Astrocyte (in vitro differentiated cells and primary cell): ENCODE measurements at regions not wholly inside any gene's neighbourhood (a gene's known extent, or its start where the extent isn't known, plus 50 kb on each side); places are given as distances from the start of the nearest gene placed in this dataset.

Experiments used
- DNase-seq: peaks from one replicate; pipeline ENCODE4 v3.0.0-alpha.2; 2010; ENCODE audit warnings: low read depth
- FAIRE-seq: peaks from 2 replicates; lab custom pipeline; 2011; peaks lifted over from hg19 to GRCh38; lab: Jason Lieb, UNC
- H2AFZ ChIP-seq: 2 replicates; pipeline ENCODE4 v1.6.0; 2012; ENCODE audit warnings: low read depth, low read length, inconsistent platforms
- H3K27ac ChIP-seq: 2 replicates; pipeline ENCODE4 v1.5.1; 2011; ENCODE audit warnings: low read depth, low read length, inconsistent platforms
- H3K27me3 ChIP-seq: 2 replicates; pipeline ENCODE4 v1.6.0; 2011; ENCODE audit warnings: low read length, inconsistent platforms; ENCODE audit not compliant: insufficient read depth
- H3K36me3 ChIP-seq: 2 replicates; pipeline ENCODE4 v1.5.1; 2011; ENCODE audit warnings: low read length, inconsistent platforms; ENCODE audit not compliant: insufficient read depth
- H3K4me1 ChIP-seq: 2 replicates; pipeline ENCODE4 v1.5.1; 2011; ENCODE audit warnings: low read length, inconsistent platforms; ENCODE audit not compliant: insufficient read depth
- H3K4me2 ChIP-seq: 2 replicates; pipeline ENCODE4 v1.6.0; 2012; ENCODE audit warnings: low read length, inconsistent platforms
- H3K4me3 ChIP-seq: 2 replicates; pipeline ENCODE4 v1.5.1; 2011; ENCODE audit warnings: low read depth, mild to moderate bottlenecking, low read length, inconsistent platforms; ENCODE audit not compliant: insufficient read depth
- H3K79me2 ChIP-seq: 2 replicates; pipeline ENCODE4 v1.6.0; 2012; ENCODE audit warnings: mild to moderate bottlenecking, low read length, inconsistent platforms; ENCODE audit not compliant: insufficient read depth
- H3K9ac ChIP-seq: 2 replicates; pipeline ENCODE4 v1.6.0; 2012; ENCODE audit warnings: mild to moderate bottlenecking, low read length, inconsistent platforms
- H3K9me3 ChIP-seq: 2 replicates; pipeline ENCODE4 v1.5.1; 2012; ENCODE audit warnings: low read depth, mild to moderate bottlenecking, low read length, inconsistent platforms; ENCODE audit not compliant: insufficient read depth
- H4K20me1 ChIP-seq: 2 replicates; pipeline ENCODE4 v1.6.0; 2012; ENCODE audit warnings: low read length, inconsistent platforms; ENCODE audit not compliant: insufficient read depth
- H3K27ac Mint-ChIP-seq: one replicate; pipeline ENCODE4 v1.8.0; 2021; ENCODE audit warnings: mild to moderate bottlenecking, mixed read lengths; ENCODE audit not compliant: unreplicated experiment
- H3K27me3 Mint-ChIP-seq: one replicate; pipeline ENCODE4 v1.8.0; 2021; ENCODE audit warnings: low read depth, mixed read lengths; ENCODE audit not compliant: unreplicated experiment
- H3K36me3 Mint-ChIP-seq: one replicate; pipeline ENCODE4 v1.8.0; 2021; ENCODE audit warnings: low read depth, mixed read lengths; ENCODE audit not compliant: unreplicated experiment
- H3K4me1 Mint-ChIP-seq: one replicate; pipeline ENCODE4 v1.8.0; 2021; ENCODE audit warnings: low read depth, mixed read lengths; ENCODE audit not compliant: unreplicated experiment
- H3K4me3 Mint-ChIP-seq: one replicate; pipeline ENCODE4 v1.8.0; 2021; ENCODE audit warnings: mild to moderate bottlenecking, moderate library complexity, mixed read lengths; ENCODE audit not compliant: unreplicated experiment
- H3K9me3 Mint-ChIP-seq: one replicate; pipeline ENCODE4 v1.8.0; 2021; ENCODE audit warnings: mild to moderate bottlenecking, mixed read lengths; ENCODE audit not compliant: unreplicated experiment
- EZH2 ChIP-seq: IDR thresholded peaks from 2 replicates; pipeline ENCODE4 v1.6.1; 2012; ENCODE audit warnings: mild to moderate bottlenecking, low read length, inconsistent platforms; ENCODE audit not compliant: insufficient read depth
- TF ChIP-seq, protein P1 (sequence below): IDR thresholded peaks from 2 replicates; pipeline ENCODE4 v1.5.1; 2011; ENCODE audit warnings: low read depth, mild to moderate bottlenecking, inconsistent platforms, low read length, moderate library complexity; ENCODE audit not compliant: insufficient read depth

DNA sequence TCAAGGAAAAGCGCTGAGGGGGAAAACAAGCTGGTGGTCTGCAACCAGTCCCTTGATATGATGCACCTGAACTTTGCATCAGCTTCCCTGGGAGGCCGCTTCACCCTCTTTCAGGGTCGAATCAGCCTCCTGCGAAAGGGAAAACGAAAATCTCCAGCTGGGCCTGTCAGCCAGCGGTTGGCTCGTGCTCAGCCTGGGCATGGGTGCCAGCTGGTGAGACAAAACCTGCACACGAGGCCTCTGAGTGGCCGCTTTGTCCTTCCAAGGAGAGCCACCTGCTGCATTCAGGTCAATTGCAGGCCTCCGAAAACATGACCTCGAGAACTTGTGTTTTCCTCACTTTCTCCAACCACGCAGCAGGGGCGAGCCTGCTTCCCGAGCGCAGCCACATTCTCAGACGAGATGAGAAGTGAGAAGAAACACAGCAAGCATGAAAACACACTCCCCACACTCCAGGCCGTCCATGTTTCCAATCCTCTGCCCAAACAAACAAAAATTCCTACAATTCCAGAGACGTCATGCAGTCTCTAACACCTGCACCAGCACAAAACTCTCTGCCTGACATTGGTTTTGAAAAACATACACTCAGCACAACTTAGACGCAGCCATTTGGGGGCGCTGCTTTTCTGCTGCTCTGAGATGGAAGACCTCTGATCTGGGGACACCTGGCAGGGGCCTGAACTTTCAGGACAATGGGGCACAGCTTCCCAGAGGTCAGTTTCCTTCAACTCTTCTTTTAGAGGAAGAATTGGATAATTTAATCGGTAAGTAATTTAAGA lies 77.1 kb downstream of the DHCR7 start:
- no peaks in the 10 kb centered on the region for H3K9me3 ChIP-seq
- H3K4me1 ChIP-seq, result no peaks in the 10 kb centered on the region
- DNase-seq (no peak), FAIRE-seq (no peak)
- peaks cover 2% of the 10 kb centered on the region for H3K27me3 ChIP-seq
- H3K4me3 ChIP-seq, result no peak overlapping the region
- no peak overlapping the region for H3K27ac ChIP-seq
- H3K36me3 ChIP-seq, result no peaks in the 10 kb centered on the region
- H3K9ac ChIP-seq, result no peak overlapping the region
- Mint-ChIP-seq H3K4me3 (no peak overlapping the region), H3K9me3 (peaks cover 6% of the 10 kb centered on the region), H3K27ac (peak overlapping the region; percentile 18), H3K27me3 (peaks cover 45% of the 10 kb centered on the region), H3K36me3 (no peaks in the 10 kb centered on the region), H3K4me1 (no peaks in the 10 kb centered on the region)
- H2AFZ ChIP-seq, result no peak overlapping the region
- TF ChIP-seq, protein P1, sequence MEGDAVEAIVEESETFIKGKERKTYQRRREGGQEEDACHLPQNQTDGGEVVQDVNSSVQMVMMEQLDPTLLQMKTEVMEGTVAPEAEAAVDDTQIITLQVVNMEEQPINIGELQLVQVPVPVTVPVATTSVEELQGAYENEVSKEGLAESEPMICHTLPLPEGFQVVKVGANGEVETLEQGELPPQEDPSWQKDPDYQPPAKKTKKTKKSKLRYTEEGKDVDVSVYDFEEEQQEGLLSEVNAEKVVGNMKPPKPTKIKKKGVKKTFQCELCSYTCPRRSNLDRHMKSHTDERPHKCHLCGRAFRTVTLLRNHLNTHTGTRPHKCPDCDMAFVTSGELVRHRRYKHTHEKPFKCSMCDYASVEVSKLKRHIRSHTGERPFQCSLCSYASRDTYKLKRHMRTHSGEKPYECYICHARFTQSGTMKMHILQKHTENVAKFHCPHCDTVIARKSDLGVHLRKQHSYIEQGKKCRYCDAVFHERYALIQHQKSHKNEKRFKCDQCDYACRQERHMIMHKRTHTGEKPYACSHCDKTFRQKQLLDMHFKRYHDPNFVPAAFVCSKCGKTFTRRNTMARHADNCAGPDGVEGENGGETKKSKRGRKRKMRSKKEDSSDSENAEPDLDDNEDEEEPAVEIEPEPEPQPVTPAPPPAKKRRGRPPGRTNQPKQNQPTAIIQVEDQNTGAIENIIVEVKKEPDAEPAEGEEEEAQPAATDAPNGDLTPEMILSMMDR, result no peak
- no peak for TF ChIP-seq EZH2
- no peaks in the 10 kb centered on the region for H3K79me2 ChIP-seq
- no peaks in the 10 kb centered on the region for H4K20me1 ChIP-seq
- no peak overlapping the region for H3K4me2 ChIP-seq

DNA sequence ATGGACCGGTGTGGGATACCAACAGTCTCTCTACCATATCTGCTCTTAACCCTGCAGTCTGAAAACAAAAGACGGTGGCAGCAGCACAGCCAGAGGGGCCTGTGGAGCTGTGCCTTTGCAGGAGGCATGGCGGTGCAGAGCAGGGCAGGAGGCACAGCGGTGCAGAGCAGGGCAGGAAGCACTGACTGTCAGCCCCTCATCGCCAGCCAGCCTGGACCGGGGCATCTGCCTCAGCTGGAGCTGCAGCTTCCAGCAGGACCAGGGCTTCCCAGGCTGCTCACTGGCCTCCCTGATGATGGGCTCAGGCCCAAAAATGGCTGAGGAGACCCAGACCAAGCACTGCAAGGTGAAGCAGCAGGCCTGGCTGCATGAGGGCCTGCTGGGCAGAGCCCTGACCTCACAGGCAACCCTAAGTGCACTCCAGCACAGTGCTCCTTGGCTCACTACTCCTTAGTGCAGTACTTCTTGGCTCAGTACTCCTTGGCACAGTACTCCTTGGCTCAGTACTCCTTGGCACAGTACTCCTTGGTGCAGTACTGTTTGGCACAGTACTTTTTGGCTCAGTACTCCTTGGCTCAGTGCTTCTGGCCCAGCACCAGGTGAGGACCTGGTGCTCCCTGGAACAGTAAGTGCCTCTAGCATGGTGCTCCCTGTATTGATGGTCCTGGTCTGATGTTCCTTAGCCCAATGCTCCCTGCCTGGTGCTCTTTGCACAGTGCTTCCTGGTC lies 78.0 kb downstream of the DHCR7 start:
- no peak overlapping the region for H3K4me3 Mint-ChIP-seq
- Histone ChIP-seq H3K79me2 (no peaks in the 10 kb centered on the region), H4K20me1 (no peaks in the 10 kb centered on the region), H3K36me3 (no peaks in the 10 kb centered on the region), H3K9me3 (no peaks in the 10 kb centered on the region), H2AFZ (no peak overlapping the region), H3K4me3 (no peak overlapping the region), H3K9ac (no peak overlapping the region), H3K27ac (no peak overlapping the region), H3K27me3 (peaks cover 2% of the 10 kb centered on the region), H3K4me2 (no peak overlapping the region), H3K4me1 (no peaks in the 10 kb centered on the region)
- H3K36me3 Mint-ChIP-seq, result no peaks in the 10 kb centered on the region
- H3K9me3 Mint-ChIP-seq, result peaks cover 3% of the 10 kb centered on the region
- peaks cover 41% of the 10 kb centered on the region for H3K27me3 Mint-ChIP-seq
- TF ChIP-seq, protein P1, result no peak
- no peak for TF ChIP-seq EZH2
- no peaks in the 10 kb centered on the region for H3K4me1 Mint-ChIP-seq
- FAIRE-seq, result no peak
- peak overlapping the region; percentile 18 for H3K27ac Mint-ChIP-seq
- DNase-seq, result no peak
